ENCODE measurements at regions not wholly inside any gene's neighbourhood (a gene's known extent, or its start where the extent isn't known, plus 50 kb on each side); places are given as distances from the start of the nearest gene placed in this dataset.
A peak's percentile ranks its signal among the peaks of the same experiment; 100 is the strongest.
"Not testable (repeated sequence)": the region's sequence is repeated elsewhere in the genome, so short reads cannot be mapped to it uniquely, and the experiment has no call there.

DNA sequence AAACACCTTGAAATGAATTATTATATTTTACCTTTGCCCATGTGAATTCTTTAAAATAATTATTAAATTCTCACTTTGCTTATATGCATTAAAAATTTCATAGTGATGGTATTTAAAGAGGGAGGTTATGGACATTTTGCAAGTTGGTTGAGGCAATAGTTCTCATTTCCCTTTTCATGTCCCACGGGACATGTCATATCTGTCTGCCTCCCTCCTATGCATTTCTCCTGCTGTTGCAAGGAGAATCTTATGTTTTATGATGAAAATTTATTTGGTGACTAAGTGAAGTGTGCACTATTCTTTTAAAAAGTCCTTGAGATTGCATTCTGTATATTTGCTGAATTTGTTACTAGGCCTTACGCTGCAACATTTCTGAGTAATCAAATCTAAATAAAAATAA, 67.2 kb downstream of the UTRN start:
- DNase-seq (ENCODE audit: extremely low read depth in 1 of 11, low read depth in 9 of 11, low spot score in 4 of 11): no peak

DNA sequence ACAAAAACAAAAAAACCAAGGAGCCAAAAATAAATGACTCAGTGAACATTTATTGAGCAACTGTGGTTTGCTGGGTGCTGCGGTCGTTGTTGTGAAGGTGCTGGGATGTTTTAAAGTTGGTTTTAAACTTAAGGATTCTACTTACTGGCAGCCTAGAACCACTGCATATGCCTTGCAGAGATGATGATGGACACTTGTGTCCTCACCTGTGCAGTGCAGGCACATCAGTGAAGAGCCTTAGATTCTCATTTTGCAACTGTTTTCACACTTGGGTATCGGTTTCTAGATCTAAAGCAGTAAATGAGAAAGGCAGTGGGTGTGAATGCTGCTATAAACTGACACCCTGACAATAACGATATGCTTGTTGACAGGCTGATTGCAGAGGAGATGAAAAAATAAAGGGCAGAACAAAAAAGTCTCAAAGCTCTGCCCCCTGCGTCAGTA, 68.8 kb downstream of the UTRN start:
- no peak for DNase-seq (ENCODE audit: extremely low read depth in 1 of 11, low read depth in 9 of 11, low spot score in 4 of 11)

DNA sequence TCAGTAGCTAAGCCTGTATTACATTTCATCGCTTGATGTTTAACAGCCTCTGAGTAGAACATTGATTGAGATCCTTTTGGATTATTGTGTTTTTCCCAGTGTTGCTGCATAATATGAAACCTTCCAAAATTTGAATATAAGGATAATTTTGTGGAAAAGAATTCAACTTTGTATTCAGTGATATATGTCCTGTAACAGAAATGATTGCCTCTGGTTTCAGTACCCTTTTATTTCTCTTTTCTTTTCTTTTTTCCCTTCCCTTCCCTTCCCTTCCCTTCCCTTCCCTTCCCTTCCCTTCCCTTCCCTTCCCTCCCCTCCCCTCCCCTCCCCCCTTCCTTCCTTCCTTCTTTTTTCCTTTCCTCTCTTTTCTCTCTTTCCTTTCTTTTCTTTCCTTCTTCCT, 74.6 kb downstream of the UTRN start:
- no peak for DNase-seq (ENCODE audit: extremely low read depth in 1 of 11, low read depth in 9 of 11, low spot score in 4 of 11)

DNA sequence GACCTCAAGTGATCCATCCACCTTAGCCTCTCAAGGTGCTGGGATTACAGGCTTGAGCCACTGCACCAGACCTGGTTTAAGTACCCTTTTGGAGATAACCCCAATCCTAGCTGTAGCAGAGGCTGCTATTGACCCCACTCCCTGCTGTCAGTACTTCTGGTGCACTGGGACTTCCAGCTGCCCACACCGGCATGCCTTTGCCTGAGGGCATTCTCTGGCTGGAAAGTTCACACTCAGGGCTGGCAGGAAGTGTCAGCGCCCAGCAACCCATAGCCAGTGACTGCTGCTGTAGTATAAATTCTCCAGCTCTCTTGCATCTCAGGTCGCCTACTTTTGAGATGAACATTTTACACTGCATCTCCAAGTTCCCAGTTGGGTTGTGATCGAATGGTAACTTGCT, 75.3 kb downstream of the UTRN start:
- no peak for DNase-seq (ENCODE audit: extremely low read depth in 1 of 11, low read depth in 9 of 11, low spot score in 4 of 11)

DNA sequence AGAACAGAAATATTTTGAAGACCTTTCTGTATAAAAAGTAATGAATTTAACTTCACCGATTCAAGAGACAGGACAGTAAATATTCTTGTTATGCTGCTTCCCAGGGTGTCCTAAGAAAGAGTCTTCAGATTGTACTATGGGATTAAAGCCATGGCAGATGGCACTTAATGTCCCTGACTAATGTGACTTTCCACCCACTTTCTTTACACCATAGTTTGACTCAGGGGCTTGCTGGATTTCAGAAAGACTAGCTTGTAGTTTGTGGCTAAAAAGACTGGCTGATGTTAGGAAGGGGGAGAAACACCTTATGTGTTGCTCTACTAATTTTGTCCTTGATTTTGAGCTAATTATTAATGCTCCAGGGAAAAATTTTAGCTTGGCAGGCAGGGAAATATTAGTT, 75.9 kb downstream of the UTRN start:
- no peak for DNase-seq (ENCODE audit: extremely low read depth in 1 of 11, low read depth in 9 of 11, low spot score in 4 of 11)

DNA sequence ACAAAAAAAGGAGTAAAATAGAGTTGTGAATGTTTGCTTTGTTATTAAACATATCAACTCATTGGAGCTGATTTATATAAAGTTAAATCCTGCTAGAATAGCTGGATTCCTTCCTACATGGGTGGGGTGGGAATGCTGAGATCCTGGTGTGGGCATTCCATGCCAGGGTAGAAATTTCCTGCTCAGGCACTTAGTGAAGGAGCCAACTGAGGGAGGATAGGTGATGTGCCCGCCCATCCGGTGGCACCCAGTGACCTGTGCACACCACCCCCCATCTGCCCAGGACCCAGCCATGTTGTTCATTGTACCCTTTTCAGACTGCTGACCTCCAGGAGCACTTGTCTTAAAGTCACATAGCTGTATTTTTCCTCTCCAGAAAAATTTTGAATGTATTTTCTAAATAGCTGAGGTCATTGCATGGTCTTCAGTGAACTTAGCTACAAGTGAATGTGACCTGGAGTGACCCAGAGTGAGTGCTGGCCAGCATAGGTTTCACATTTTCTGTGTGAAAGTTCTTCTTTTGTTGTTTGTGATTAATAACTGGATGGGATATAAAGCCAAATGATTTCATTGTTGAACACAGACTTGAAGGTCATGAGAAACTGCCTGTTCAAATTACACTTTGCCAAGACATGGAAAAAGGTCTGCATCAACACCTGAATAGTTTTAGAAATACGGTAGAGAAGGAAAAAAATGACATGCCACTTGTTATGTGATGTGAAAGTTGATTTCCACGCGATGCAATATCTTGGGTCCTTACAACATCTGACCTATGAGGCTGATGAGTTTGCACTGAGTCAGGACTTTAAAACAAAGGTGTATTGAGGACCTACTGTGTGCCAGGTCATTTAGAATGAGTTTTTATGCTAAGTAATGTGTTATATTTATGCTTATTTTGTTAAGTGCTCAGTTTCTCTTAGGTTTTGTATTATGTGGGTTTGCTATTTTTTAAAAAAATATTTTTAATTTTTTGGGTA, 77.2 kb downstream of the UTRN start:
- DNase-seq (ENCODE audit: extremely low read depth in 1 of 11, low read depth in 9 of 11, low spot score in 4 of 11): no peak

DNA sequence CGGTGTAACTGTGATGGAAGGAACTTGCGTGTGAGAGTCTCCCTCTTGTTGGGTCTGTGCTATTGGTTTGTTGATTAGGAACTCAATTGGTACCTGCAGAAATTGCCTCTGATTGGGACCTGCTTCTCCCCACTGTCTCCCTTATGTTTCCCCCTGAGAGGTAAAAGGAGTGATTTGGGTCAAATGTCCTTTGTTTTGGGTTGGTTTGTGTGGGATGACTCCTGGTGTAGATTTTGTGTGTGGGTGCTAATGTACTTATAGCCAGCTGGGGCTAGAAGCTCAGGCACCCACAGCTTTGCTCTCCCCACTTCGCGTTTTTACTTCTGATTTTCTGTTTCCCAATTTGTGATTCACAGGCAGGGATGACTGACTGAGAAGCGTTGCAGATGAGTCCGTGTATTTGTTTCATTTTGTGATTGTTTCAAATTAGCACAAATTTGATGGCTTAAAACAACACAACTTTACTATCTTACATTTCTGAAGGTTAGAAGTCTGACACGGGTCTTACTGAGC, 79.1 kb downstream of the UTRN start:
- no peak for DNase-seq (ENCODE audit: extremely low read depth in 1 of 11, low read depth in 9 of 11, low spot score in 4 of 11)

DNA sequence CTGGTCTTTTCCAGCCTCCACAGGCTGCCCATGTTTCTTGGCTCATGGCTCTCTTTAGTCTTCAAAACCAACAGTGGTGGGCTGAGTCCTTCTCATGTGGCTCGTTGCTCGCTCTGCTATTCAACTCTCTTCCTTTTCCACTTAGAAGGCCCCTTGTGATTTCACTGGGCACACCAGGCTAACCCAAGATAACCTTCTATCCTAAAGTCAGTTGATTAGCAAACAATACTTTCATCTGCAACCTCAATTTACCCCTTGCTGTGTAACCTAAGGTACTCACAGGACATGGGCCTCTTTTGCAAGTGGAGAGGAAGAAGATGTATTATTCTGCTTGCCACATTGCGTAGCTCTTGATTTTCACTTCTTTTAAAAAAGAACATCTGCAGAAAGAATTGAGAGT, 79.6 kb downstream of the UTRN start:
- DNase-seq (ENCODE audit: extremely low read depth in 1 of 11, low read depth in 9 of 11, low spot score in 4 of 11): no peak

DNA sequence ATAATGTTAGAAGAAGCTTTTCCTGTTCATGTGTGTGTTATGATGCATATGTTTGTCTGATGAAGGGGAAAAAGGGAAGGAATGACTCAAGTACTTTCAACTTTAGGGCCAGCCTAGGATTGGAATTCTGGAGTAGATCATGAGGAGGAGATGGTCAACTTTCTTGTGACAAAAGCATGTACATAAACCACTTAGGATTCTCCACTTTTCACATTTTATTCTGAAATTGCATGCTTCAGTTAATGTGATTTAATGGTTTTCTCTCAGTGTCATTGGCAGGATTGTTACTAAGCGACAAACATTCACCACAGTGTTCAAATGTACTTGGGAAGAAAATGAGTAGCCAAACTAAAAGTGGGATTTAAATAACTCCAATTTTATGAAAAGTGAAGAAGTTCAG, 80.1 kb downstream of the UTRN start:
- DNase-seq (ENCODE audit: extremely low read depth in 1 of 11, low read depth in 9 of 11, low spot score in 4 of 11): no peak

DNA sequence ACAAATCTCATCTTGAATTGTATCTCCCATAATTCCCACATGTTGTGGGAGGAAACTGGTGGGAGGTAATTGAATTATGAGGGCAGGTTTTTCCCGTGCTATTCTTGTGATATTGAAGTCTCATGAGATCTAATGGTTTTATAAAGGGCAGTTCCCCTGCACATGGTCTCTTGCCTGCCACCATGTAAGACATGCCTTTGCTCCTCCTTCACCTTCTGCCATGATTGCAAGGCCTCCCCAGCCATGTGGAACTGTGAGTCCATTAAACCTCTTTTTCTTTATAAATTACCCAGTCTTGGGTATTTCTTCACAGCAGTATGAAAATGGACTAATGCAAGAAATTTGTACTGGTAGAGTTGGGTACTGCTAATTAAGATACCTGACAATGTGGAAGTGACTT, 84.6 kb downstream of the UTRN start:
- not testable (repeated sequence) for DNase-seq (ENCODE audit: extremely low read depth in 1 of 11, low read depth in 9 of 11, low spot score in 4 of 11)

DNA sequence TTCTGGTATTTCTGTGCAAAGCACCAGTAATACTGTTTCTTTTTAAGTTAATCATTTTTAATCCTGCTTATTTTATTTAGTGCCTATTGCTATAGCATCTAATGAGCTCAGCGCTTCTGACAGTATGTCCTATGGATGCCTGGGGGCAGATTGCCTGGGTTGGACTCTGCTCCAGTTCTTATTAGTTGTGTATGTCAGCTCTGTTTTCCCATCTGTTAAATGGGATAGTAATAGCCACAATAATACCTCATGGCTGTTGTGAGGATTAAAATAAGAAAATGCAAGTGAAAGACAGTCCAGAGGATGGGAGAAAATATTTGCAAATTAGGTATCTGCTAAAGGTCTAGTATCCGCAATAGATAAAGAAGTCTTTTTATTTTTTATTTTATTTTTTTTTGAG, 87.0 kb downstream of the UTRN start:
- no peak for DNase-seq (ENCODE audit: extremely low read depth in 1 of 11, low read depth in 9 of 11, low spot score in 4 of 11)

DNA sequence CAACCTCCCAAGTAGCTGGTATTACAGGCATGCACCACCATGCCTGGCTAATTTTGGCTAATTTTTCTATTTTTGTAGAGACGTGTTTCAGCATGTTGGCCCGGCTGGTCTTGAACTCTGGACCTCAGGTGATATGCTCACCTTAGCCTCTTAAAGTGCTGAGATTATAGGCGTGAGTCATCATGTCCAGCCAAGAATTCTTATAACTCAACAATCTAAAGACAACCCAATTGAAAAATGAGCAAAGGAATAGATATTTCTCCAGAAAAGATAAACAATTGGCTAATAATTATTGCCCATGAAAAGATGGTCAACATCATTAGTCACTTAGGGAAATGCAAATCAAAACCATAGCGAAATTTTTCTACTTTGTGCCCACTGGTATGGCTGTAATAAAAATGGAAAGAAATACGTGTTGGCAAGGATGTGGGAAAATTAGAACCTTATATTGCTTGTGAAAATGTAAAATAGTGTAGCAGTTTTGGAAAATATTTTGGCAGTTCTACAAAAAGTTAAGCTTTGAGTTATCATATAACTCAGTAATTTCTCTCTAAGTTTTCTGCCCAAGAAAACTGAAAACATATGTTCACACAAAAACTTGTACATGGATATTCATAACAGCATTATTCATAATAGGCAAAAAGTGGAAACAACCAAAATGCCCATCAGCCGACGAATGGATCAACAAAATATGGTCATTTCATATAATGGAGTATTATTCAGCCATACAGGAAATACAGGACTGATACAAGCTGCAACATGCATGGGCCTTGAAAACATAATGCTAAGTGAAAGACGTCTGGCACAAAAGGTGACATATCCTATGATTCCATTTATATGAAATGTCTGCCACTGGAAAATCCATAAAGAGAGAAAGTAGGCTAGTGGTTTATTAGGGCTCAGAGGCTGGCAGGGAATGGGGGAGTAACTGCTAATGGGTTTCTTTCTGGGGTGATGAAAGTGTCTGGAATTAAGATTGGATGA, 87.8 kb downstream of the UTRN start:
- no peak for DNase-seq (ENCODE audit: extremely low read depth in 1 of 11, low read depth in 9 of 11, low spot score in 4 of 11)

DNA sequence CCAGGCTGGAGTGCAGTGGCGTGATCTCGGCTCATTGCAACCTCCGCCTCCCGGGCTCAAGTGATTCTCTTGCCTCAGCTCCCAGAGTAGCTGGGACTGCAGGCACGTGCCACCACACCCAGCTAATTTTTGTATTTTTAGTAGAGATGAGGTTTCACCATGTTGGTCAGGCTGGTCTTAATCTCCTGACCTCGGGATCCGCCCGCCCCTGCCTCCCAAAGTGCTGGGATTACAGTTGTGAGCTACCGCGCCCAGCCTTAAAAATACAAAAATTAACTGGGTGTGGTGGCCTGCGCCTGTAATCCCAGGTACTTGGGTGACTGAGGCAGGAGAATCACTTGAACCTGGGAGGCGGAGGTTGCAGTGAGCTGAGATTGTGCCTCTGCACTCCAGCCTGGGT, 89.4 kb downstream of the UTRN start:
- not testable (repeated sequence) for DNase-seq (ENCODE audit: extremely low read depth in 1 of 11, low read depth in 9 of 11, low spot score in 4 of 11)

DNA sequence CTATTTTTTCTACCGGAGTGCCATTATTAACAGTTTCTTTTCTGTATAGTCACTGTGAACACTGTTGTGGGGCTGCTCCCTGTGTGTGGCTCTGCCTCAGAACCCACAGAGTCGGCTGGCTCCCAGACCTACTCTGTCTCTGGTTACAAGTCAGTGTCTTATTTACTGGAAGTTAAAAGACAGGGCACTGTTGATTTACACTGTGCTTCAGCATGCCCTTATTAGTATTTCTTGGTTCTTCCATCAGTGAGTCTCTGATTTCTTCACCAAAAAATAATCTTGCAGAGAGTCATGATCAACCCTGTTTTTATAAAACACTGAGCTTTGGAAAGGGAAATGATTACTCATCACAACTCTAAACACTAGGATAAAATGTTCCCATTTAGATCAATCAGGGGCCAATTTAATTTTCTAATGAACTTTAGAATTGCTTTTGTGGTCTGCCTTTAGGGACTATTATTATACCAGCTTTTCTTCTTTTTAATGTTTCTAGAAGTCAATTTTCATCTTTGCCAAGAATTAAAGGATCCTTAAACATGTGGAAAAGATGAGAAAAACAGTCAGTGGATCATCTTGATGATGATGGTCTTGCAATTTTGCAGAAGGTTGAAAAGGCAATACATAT, 92.6 kb downstream of the UTRN start:
- peak in 2 of 11 donors; percentile 12 to 18 for DNase-seq (ENCODE audit: extremely low read depth in 1 of 11, low read depth in 9 of 11, low spot score in 4 of 11)

DNA sequence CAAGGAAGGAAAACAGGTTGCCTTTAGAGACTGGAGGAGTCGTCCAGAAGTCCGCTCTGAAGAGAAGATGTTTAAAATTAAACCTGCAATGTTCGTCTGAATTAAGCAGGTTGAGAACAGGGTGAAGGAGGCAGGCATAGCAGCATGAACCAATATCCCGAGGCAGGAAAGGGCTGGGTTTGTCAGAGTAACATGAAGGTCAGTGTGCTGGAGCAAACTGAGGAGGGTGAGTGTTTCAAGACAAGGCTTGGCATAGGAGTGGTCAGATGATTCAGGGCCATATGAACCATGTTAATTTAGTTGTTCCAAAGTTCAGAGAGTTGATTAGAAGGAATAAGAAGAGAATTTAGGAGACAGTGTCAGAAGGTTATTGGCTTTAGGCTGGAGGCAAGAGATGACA, 93.3 kb downstream of the UTRN start:
- no peak for DNase-seq (ENCODE audit: extremely low read depth in 1 of 11, low read depth in 9 of 11, low spot score in 4 of 11)

DNA sequence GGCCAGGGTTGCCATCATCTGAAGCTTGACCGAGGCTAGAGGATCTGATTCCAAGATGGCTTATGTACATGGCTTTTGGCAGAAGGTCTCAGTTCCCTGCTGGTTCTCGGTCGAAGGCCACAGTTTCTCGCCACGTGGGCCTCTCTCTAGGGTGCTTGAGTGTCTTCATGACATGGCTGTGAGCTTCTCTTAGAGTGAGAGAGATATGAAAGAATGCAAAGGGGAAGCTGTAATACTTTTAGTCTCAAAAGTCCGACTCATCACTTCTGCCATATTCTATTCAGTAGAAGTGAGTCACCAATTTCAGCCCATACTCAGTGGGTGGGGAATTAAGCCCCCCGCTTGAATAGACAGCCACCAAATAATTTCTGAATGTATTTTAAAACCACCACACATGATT, 94.2 kb downstream of the UTRN start:
- DNase-seq (ENCODE audit: extremely low read depth in 1 of 11, low read depth in 9 of 11, low spot score in 4 of 11): no peak

DNA sequence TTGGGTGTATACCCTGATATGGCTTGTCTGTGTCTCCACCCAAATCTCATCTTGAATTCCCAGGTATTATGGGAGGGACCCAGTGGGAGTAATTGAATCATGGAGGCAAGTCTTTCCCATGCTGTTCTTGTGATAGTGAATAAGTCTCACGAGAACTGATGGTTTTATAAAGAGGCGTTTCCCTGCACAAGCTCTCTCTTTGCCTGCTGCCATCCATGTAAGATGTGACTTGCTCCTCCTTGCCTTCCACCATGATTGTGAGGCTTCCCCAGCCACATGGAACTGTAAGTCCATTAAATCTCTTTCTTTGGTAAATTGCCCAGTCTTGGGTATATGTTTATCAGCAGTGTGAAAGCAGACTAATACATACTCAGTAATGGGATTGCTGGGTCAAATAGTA, 96.4 kb downstream of the UTRN start:
- not testable (repeated sequence) for DNase-seq (ENCODE audit: extremely low read depth in 1 of 11, low read depth in 9 of 11, low spot score in 4 of 11)

DNA sequence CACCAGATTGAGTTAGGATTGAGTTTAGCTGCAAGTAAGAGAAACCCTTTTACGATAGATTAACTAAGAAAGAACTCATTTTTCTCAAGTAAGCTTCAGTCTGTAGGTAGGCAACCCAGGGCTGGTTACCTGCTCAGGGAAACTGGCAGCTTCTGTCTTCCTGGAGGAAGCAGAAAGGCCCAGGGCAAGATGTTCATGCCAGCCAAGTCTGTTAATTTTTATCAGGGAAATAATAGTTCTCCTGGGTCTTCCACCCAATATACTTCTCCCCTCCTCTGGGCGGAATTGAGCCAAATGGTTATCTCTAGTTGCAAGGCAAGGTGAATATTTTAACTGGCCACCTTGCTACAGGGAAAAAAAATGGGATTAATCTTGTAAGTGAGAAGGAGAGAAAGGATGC, 98.2 kb downstream of the UTRN start:
- no peak for DNase-seq (ENCODE audit: extremely low read depth in 1 of 11, low read depth in 9 of 11, low spot score in 4 of 11)

DNA sequence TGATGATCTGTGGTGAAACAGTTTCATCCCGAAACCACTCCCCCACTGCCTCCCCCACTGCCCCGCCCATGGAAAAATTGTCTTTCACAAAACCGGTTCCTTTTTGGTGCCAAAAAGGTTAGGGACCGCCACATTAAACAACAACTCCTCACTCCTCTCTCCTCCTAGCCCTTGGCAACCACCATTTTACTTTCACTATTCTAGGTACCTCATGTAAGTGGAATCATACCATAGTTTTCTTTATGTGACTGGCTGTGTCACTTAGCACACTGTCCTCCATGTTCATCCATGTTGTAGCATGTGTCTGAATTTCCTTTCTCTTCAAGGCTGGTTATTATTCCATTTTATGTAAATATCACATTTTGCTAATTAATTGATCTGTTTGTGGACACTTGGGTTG, 99.3 kb downstream of the UTRN start:
- DNase-seq (ENCODE audit: extremely low read depth in 1 of 11, low read depth in 9 of 11, low spot score in 4 of 11): no peak

Measured in renal cortex interstitium (tissue), 11 donors.